GM23338 (cell line): ENCODE measurements at regions not wholly inside any gene's neighbourhood (a gene's known extent, or its start where the extent isn't known, plus 50 kb on each side); places are given as distances from the start of the nearest gene placed in this dataset.

Source experiments
- ATAC-seq: fragments of 200-7000 bp; cut with Tn5 transposase; 3 replicates; pipeline ENCODE4 v1.9.1; 2020
- DNase-seq: peaks from one replicate; pipeline ENCODE4 v3.0.0-alpha.2; 2015; ENCODE audit warnings: low spot score
- H2AFZ ChIP-seq: fragments of 200-600 bp; sonication (generic); 2 replicates; pipeline ENCODE4 v1.8.0; 2016; ENCODE audit warnings: antibody characterized with exemption, mild to moderate bottlenecking, moderate library complexity
- H3F3A ChIP-seq: fragments of 200-600 bp; sonication (generic); replicated peaks from 2 replicates; pipeline ENCODE4 v1.8.0; 2017; ENCODE audit warnings: antibody characterized with exemption, mixed run types, low read depth
- H3K27ac ChIP-seq: fragments of 200-600 bp; sonication (generic); 2 replicates; pipeline ENCODE4 v1.6.1; 2016; ENCODE audit warnings: low read depth
- H3K27me3 ChIP-seq: fragments of 200-600 bp; sonication (generic); 2 replicates; pipeline ENCODE4 v1.8.0; 2016; ENCODE audit warnings: mild to moderate bottlenecking, mixed run types, moderate library complexity; ENCODE audit not compliant: insufficient read depth
- H3K36me3 ChIP-seq: fragments of 200-600 bp; sonication (generic); 2 replicates; pipeline ENCODE4 v1.8.0; 2016; ENCODE audit warnings: mild to moderate bottlenecking; ENCODE audit not compliant: insufficient read depth
- H3K4me1 ChIP-seq: fragments of 200-600 bp; sonication (generic); 2 replicates; pipeline ENCODE4 v1.8.0; 2016; ENCODE audit warnings: mild to moderate bottlenecking, moderate library complexity; ENCODE audit not compliant: insufficient read depth
- H3K4me2 ChIP-seq: fragments of 200-600 bp; sonication (generic); 2 replicates; pipeline ENCODE4 v1.7.1; 2017; ENCODE audit warnings: mixed run types
- H3K4me3 ChIP-seq: fragments of 200-600 bp; sonication (generic); 2 replicates; pipeline ENCODE4 v1.6.1; 2016; ENCODE audit warnings: mixed run types
- H3K79me2 ChIP-seq: fragments of 200-600 bp; sonication (generic); replicated peaks from 2 replicates; pipeline ENCODE4 v1.8.0; 2017; ENCODE audit warnings: mild to moderate bottlenecking; ENCODE audit not compliant: insufficient read depth
- H3K9me2 ChIP-seq: fragments of 200-600 bp; sonication (generic); 2 replicates; pipeline ENCODE4 v1.8.0; 2017; ENCODE audit not compliant: insufficient read depth
- H4K20me1 ChIP-seq: fragments of 200-600 bp; sonication (generic); replicated peaks from 2 replicates; pipeline ENCODE4 v1.8.0; 2017; ENCODE audit warnings: mild to moderate bottlenecking; ENCODE audit not compliant: insufficient read depth
- H3K27ac Mint-ChIP-seq: 2 replicates; pipeline ENCODE4 v1.8.0; 2020; ENCODE audit warnings: inconsistent platforms, mild to moderate bottlenecking, moderate library complexity, mixed read lengths
- H3K27me3 Mint-ChIP-seq: 3 replicates; pipeline ENCODE4 v1.8.0; 2022; ENCODE audit warnings: low read depth, mild to moderate bottlenecking, moderate library complexity, mixed read lengths, inconsistent platforms; ENCODE audit not compliant: insufficient read depth, poor library complexity
- H3K36me3 Mint-ChIP-seq: 3 replicates; pipeline ENCODE4 v1.8.0; 2021; ENCODE audit warnings: low read depth, mild to moderate bottlenecking, inconsistent platforms, moderate library complexity, mixed read lengths
- H3K4me1 Mint-ChIP-seq: 3 replicates; pipeline ENCODE4 v1.8.0; 2020; ENCODE audit warnings: mild to moderate bottlenecking, inconsistent platforms, mixed read lengths
- H3K4me3 Mint-ChIP-seq: 3 replicates; pipeline ENCODE4 v1.8.0; 2021; ENCODE audit warnings: moderate library complexity, mild to moderate bottlenecking, inconsistent platforms, mixed read lengths
- H3K9me3 Mint-ChIP-seq: 3 replicates; pipeline ENCODE4 v1.8.0; 2020; ENCODE audit warnings: moderate library complexity, mild to moderate bottlenecking, inconsistent platforms, mixed read lengths
- CREB1 ChIP-seq: fragments of 250-450 bp; sonication (Bioruptor Pico); IDR thresholded peaks from 2 replicates; pipeline ENCODE4 v1.5.0; 2020; ENCODE audit warnings: low read depth, mild to moderate bottlenecking, moderate library complexity
- EZH2 ChIP-seq: fragments of 200-600 bp; sonication (generic); IDR thresholded peaks from one replicate; pipeline ENCODE4 v1.8.0; 2017; ENCODE audit warnings: antibody characterized with exemption, mild to moderate bottlenecking, low read depth; ENCODE audit not compliant: unreplicated experiment
- EZH2phosphoT487 ChIP-seq: fragments of 200-600 bp; sonication (generic); IDR thresholded peaks from one replicate; pipeline ENCODE4 v1.8.1; 2018; ENCODE audit warnings: antibody characterized with exemption; ENCODE audit not compliant: unreplicated experiment
- ZNF331 ChIP-seq: fragments of 250-450 bp; sonication (Bioruptor Pico); IDR thresholded peaks from 2 replicates; pipeline ENCODE4 v1.5.0; 2020; ENCODE audit warnings: low read depth, mild to moderate bottlenecking, moderate library complexity
- TF ChIP-seq, protein P1 (sequence below): fragments of 250-450 bp; sonication (Bioruptor Pico); IDR thresholded peaks from 2 replicates; pipeline ENCODE4 v1.5.0; 2020; ENCODE audit warnings: mild to moderate bottlenecking, moderate library complexity
- TF ChIP-seq, protein P2 (sequence below), 2 experiments: fragments of 200-600 bp in 1 of 2; sonication (generic) in 1 of 2; conservative IDR thresholded peaks; 2 replicates each; pipeline versions ENCODE4 v1.5.1 to v1.6.1; 2016 to 2017; ENCODE audit warnings: antibody characterized with exemption in 2 of 2, low read depth in 2 of 2, mild to moderate bottlenecking in 2 of 2, moderate library complexity in 1 of 2
- TF ChIP-seq, protein P3 (sequence below): IDR thresholded peaks from 2 replicates; pipeline ENCODE4 v1.6.1; 2016; ENCODE audit warnings: antibody characterized with exemption

DNA sequence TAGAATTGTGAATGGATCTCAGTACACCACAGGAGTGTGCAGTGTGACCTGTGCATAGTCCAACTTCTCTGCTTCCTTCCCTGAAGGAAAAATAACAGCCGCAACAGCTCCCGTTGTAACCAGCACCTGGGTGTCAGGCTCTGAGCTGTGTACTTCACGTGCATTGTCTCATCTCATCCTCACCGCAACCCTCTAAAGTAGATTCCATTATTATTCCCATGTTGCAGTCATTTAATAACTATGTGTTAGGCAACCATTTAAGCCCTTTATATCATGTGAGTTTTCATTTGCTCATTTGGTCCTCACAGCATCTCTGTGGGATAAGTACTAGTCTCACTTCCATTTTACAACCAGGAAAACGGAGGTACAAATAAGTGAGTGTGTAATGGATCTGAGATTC, 247.0 kb upstream of the MAF start (continued):
- TF ChIP-seq, protein P1, sequence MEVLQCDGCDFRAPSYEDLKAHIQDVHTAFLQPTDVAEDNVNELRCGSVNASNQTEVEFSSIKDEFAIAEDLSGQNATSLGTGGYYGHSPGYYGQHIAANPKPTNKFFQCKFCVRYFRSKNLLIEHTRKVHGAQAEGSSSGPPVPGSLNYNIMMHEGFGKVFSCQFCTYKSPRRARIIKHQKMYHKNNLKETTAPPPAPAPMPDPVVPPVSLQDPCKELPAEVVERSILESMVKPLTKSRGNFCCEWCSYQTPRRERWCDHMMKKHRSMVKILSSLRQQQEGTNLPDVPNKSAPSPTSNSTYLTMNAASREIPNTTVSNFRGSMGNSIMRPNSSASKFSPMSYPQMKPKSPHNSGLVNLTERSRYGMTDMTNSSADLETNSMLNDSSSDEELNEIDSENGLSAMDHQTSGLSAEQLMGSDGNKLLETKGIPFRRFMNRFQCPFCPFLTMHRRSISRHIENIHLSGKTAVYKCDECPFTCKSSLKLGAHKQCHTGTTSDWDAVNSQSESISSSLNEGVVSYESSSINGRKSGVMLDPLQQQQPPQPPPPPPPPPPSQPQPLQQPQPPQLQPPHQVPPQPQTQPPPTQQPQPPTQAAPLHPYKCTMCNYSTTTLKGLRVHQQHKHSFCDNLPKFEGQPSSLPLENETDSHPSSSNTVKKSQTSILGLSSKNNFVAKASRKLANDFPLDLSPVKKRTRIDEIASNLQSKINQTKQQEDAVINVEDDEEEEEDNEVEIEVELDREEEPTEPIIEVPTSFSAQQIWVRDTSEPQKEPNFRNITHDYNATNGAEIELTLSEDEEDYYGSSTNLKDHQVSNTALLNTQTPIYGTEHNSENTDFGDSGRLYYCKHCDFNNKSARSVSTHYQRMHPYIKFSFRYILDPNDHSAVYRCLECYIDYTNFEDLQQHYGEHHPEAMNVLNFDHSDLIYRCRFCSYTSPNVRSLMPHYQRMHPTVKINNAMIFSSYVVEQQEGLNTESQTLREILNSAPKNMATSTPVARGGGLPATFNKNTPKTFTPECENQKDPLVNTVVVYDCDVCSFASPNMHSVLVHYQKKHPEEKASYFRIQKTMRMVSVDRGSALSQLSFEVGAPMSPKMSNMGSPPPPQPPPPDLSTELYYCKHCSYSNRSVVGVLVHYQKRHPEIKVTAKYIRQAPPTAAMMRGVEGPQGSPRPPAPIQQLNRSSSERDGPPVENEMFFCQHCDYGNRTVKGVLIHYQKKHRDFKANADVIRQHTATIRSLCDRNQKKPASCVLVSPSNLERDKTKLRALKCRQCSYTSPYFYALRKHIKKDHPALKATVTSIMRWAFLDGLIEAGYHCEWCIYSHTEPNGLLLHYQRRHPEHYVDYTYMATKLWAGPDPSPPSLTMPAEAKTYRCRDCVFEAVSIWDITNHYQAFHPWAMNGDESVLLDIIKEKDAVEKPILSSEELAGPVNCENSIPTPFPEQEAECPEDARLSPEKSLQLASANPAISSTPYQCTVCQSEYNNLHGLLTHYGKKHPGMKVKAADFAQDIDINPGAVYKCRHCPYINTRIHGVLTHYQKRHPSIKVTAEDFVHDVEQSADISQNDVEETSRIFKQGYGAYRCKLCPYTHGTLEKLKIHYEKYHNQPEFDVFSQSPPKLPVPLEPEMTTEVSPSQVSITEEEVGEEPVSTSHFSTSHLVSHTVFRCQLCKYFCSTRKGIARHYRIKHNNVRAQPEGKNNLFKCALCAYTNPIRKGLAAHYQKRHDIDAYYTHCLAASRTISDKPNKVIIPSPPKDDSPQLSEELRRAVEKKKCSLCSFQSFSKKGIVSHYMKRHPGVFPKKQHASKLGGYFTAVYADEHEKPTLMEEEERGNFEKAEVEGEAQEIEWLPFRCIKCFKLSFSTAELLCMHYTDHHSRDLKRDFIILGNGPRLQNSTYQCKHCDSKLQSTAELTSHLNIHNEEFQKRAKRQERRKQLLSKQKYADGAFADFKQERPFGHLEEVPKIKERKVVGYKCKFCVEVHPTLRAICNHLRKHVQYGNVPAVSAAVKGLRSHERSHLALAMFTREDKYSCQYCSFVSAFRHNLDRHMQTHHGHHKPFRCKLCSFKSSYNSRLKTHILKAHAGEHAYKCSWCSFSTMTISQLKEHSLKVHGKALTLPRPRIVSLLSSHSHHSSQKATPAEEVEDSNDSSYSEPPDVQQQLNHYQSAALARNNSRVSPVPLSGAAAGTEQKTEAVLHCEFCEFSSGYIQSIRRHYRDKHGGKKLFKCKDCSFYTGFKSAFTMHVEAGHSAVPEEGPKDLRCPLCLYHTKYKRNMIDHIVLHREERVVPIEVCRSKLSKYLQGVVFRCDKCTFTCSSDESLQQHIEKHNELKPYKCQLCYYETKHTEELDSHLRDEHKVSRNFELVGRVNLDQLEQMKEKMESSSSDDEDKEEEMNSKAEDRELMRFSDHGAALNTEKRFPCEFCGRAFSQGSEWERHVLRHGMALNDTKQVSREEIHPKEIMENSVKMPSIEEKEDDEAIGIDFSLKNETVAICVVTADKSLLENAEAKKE, result no peak

DNA sequence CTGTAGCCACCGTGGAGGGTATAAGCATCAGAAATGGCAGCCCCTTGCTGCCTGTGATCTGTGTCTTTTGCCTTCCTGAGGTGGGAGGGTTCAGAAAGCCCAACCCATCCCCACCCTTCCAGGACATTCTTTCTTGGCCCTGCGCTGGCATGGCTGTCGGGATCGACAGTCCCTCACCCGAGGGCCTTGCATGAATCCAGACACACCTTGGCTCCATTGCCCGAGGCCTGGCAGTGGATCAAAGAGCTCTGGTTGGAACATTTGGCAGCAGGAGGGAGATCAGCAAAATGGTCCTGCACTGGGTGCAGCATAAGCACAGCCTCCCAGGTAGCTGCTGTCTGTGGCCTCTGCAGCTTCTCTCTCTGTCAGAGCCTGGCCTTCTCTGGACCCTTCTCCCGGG, 246.6 kb upstream of the MAF start:
- Histone ChIP-seq H3K27me3 (no peaks in the 10 kb centered on the region), H4K20me1 (no peaks in the 10 kb centered on the region), H3F3A (no peaks in the 10 kb centered on the region), H3K4me3 (no peak overlapping the region), H3K79me2 (no peaks in the 10 kb centered on the region), H3K27ac (no peak overlapping the region), H3K9me2 (no peaks in the 10 kb centered on the region), H3K4me1 (no peaks in the 10 kb centered on the region), H3K36me3 (no peaks in the 10 kb centered on the region), H3K4me2 (no peak overlapping the region), H2AFZ (no peak overlapping the region)
- ATAC-seq, result no peak
- Mint-ChIP-seq H3K4me3 (no peak overlapping the region), H3K36me3 (no peaks in the 10 kb centered on the region), H3K27me3 (peaks cover 3% of the 10 kb centered on the region), H3K4me1 (no peaks in the 10 kb centered on the region), H3K9me3 (no peaks in the 10 kb centered on the region), H3K27ac (no peak overlapping the region)
- no peak for DNase-seq
- no peak for TF ChIP-seq ZNF331
- TF ChIP-seq, protein P2, sequence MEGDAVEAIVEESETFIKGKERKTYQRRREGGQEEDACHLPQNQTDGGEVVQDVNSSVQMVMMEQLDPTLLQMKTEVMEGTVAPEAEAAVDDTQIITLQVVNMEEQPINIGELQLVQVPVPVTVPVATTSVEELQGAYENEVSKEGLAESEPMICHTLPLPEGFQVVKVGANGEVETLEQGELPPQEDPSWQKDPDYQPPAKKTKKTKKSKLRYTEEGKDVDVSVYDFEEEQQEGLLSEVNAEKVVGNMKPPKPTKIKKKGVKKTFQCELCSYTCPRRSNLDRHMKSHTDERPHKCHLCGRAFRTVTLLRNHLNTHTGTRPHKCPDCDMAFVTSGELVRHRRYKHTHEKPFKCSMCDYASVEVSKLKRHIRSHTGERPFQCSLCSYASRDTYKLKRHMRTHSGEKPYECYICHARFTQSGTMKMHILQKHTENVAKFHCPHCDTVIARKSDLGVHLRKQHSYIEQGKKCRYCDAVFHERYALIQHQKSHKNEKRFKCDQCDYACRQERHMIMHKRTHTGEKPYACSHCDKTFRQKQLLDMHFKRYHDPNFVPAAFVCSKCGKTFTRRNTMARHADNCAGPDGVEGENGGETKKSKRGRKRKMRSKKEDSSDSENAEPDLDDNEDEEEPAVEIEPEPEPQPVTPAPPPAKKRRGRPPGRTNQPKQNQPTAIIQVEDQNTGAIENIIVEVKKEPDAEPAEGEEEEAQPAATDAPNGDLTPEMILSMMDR (conservative IDR thresholded peaks at IDR 0.05; ENCODE audit: low read depth in 2 of 2), result no peak
- TF ChIP-seq EZH2phosphoT487, result no peak
- TF ChIP-seq CREB1, result no peak
- TF ChIP-seq, protein P3, sequence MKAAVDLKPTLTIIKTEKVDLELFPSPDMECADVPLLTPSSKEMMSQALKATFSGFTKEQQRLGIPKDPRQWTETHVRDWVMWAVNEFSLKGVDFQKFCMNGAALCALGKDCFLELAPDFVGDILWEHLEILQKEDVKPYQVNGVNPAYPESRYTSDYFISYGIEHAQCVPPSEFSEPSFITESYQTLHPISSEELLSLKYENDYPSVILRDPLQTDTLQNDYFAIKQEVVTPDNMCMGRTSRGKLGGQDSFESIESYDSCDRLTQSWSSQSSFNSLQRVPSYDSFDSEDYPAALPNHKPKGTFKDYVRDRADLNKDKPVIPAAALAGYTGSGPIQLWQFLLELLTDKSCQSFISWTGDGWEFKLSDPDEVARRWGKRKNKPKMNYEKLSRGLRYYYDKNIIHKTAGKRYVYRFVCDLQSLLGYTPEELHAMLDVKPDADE, result no peak
- TF ChIP-seq, protein P1, result no peak
- TF ChIP-seq EZH2, result no peak
